HG02885 (cell line): ENCODE measurements at regions not wholly inside any gene's neighbourhood (a gene's known extent, or its start where the extent isn't known, plus 50 kb on each side); places are given as distances from the start of the nearest gene placed in this dataset.

Experiments
- ATAC-seq: cut with Tn5 transposase; IDR thresholded peaks from one replicate; pipeline ENCODE4 v1.9.1; 2021; ENCODE audit warnings: mild to moderate bottlenecking; ENCODE audit not compliant: unreplicated experiment, poor library complexity

DNA sequence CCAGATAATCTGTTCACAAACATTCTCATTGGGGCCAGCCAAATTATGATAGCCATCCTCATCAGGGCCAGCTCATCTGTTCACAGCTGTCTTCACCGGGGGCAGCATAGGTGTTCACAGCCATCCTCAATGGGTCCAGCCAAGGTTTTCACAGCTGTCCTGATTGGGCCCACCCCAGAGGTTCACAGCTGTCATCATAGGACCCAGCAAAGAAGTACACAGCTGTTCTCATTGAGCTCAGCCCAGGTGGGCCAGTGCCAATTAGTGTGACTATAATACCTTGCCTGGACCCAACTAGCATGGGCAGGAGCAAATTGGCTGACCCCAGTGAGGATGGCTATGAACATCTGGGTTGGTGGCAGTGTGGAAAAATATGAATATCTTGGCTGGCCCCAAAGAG, 1166.0 kb downstream of the UQCRFS1 start:
- ATAC-seq, result no peak

DNA sequence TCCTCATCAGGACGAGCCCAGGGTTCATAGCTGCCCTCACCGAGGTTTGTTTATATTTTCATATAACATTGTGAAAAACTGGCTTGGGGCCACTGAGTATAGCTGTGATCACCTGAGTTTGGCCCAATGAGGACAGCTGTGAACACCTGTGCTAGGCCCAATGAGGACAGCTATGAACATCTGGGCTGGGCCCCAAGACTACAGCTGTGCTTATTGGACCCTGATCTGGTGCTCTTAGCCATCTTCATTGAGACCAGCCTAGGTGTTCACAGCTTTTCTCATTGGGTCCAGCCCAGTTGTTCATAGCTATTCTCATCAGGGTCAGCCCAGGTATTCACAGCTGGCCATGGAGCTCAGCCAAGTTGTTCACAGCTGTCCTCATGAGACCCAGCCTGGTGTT, 1167.3 kb downstream of the UQCRFS1 start:
- ATAC-seq, result no peak

- ATAC-seq, result no peak
Observed at GRCh38 chr19:28044477-28044876, 1168.5 kb downstream of the UQCRFS1 start.

DNA sequence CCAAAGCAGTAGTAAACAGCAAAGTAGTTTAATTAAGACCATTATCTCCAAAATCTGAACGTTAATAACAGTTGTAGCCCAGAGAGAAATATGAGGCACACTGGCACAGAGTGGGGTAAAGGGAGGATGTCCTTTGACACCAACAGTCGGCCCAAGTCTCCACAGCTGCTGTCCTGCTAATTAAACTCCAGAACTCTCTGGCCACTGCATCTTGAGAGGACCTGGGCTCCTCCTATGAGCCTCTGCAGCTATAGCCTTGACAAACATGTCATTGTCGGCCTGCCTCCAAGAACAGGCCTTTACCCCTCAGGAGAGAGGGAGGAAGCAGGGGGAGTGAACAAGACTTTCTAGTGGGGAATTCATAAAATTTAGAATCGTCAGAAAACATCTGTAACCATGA, 1170.4 kb downstream of the UQCRFS1 start:
- no peak for ATAC-seq

GRCh38 chr19:28039677-28040381, 1173.1 kb downstream of the UQCRFS1 start:
- no peak for ATAC-seq

DNA sequence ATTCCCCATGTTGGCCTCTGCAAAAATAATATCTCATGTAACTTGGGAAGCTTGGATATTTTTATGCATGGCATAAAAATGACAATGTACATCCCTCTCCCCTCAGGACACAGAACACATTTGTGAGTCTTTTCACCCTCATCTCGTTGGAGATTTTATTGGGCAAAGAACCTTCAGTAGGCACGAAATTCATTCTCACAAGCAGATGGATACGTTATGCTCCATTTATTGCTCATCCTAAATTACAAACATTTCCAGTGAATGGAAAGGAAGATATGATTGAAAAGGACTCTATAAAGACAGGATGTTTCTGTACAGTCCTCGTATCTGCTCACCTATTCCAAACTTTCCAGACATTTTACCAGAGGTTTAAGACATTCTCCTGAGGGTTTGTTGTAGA, 1175.8 kb downstream of the UQCRFS1 start:
- ATAC-seq, result no peak

DNA sequence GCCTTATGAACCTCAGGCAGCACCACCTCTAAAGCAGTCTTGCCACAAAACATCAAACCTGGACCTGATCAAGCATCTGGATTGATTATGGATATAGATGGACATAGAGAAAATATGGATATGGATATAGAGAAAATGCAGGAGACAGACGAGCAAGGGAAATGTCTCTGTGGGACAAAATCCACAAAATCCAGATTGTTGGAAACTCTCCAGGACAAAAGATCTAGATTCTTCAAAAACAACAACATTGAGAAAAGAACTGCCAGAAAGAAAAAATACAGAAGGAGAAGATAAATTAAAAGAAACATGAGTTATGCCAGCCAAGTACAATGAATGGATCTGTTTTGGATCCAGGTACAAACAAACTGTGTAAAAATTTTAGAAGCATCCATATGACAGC, 1176.5 kb downstream of the UQCRFS1 start:
- no peak for ATAC-seq

GRCh38 chr19:28034936-28035335, 1178.0 kb downstream of the UQCRFS1 start:
- no peak for ATAC-seq

DNA sequence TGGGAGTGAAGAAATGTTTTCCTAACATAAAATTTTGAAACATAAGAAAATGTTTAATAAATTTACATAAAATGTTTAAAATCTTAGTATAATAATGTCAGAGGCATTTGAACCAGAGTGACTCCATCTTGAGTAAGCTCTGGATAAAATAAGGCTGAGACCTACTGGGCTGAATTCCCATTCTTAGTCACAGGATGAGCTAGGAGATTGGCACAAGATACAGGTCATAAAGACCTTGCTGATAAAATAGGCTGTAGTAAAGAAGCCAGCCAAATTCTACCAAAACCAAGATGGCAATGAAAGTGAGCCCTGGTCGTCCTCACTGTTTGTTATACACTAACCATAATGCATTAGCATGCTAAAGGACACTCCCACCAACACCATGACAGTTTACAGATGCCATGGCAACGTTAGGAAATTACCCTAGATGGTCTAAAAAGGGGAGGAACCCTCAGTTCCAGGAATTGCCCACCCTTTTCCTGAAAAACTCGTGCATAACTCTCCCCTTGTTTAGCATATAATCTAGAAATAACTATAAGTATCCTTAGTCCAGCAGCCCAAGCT, 1184.0 kb downstream of the UQCRFS1 start:
- ATAC-seq, result no peak

GRCh38 chr19:28027116-28027515, 1185.8 kb downstream of the UQCRFS1 start:
- no peak for ATAC-seq

- ATAC-seq, result no peak
Observed at GRCh38 chr19:28026636-28027035, 1186.3 kb downstream of the UQCRFS1 start.

- no peak for ATAC-seq
Observed at GRCh38 chr19:28024920-28025319, 1188.0 kb downstream of the UQCRFS1 start.

DNA sequence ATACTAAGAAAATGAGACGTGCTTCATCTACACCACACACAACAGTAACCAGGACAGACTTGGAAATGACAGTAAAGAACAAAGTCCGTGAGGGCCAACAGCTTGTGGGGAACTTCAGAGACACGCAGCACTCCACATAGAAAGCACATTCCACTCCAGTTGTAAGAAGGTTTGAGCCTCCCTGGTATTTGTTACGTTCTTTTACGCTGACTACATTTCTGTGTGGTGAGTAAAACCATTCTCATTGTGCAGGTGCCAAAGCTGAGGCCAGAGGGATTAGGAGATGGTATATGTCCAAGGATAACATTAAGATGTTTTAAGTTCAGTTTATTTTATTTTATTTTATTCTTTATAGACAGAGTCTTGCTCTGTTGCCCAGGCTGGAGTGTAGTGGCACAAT, 1189.9 kb downstream of the UQCRFS1 start:
- ATAC-seq, result no peak

GRCh38 chr19:28022506-28022905, 1190.4 kb downstream of the UQCRFS1 start:
- ATAC-seq, result no peak

GRCh38 chr19:28021259-28022185, 1191.4 kb downstream of the UQCRFS1 start:
- no peak for ATAC-seq

DNA sequence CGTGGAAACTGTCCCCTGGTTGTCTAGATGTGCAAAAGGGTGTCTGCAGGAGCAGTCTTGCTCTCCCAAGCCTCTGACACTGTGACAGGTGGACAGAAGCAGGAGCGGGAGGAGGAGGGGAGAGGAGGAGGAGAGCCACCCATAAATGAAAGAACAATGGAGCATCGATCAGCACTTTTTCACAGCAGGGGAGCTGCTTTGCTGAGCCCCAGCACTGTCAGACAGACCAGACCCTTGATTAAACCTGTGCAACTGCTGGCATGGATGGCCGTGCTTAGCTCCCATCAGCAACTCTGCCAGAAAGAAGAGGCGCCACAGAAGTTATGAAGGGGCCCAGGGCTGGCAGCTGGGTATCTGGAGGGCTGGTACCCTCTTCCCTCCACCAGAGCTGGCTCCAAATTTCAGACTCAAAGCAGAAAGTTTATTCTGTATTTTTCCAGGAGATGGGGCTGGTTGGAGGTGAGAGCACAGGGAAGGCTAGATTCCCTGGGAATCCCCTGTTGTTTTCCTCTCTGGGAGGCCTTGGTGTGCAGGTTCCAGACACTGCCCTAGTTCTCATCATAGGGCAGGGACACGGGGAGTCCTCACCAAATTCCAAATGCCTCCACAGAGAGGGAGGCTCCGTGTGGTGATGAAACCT, 1192.2 kb downstream of the UQCRFS1 start:
- ATAC-seq, result no peak

DNA sequence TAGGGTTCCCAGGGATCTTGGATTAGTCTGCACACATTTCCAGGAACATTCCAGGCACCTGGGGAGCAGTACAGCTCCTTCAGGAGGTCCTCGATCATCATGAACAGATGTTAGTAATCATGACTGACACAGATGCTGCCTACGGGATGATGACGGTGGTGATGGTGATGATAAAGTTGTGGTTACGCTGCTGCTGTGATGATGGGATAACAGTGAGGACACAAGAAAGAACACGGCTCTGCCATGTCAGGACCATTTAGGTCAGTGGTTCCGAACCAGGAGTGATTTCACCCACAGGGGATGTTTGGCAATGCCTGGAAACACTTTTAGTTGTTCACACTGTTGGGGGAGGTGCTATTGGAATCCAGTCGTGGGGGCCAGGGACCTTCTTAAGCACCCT, 1193.0 kb downstream of the UQCRFS1 start:
- ATAC-seq, result no peak

GRCh38 chr19:28019371-28019770, 1193.6 kb downstream of the UQCRFS1 start:
- no peak for ATAC-seq

- no peak for ATAC-seq
Observed at GRCh38 chr19:28018499-28018898, 1194.5 kb downstream of the UQCRFS1 start.

- ATAC-seq, result no peak
Observed at GRCh38 chr19:28014615-28015405, 1198.1 kb downstream of the UQCRFS1 start.
